ENCODE measurements at regions not wholly inside any gene's neighbourhood (a gene's known extent, or its start where the extent isn't known, plus 50 kb on each side); places are given as distances from the start of the nearest gene placed in this dataset.
"Not testable (repeated sequence)": the region's sequence is repeated elsewhere in the genome, so short reads cannot be mapped to it uniquely, and the experiment has no call there.

DNA sequence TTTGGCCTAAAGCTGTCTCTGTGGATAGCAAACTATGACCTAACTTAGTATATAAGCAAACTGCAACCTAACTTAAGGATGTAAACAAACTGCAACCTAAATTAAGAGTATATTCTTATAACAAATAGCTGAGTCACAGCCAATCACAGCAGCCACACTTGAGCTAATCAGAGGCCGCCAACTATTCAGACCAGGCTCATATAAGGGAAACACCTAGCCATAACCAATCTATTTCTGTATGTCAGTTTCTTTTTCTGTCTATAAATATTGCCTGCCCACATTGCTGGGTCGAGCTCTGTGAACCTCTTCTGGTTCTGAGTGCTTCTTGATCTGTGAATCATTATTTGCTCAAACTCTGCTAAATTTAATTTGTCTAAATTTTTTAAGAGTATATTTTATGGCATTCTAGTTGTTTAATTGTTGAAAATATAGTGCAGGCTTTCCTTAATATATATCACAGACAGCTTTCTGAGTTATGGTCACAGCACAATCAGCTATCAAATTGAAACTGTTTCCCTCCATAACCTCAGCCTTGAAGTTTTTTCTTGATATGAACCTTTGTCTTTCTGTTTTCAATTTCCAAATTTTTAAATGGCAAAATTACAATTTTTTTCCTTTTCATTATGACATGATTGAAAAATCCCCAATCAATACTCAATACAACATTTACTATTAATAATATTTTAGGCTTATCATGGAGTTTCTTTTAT is 327.1 kb upstream of the NUDT12 start:
- H3K4me3 Mint-ChIP-seq, result no peak overlapping the region
- H3K27ac Mint-ChIP-seq, result no peak overlapping the region
- peaks cover 2 to 4% of the 10 kb centered on the region in 2 donors for H3K9me3 Mint-ChIP-seq
- no peaks in the 10 kb centered on the region for H3K36me3 Mint-ChIP-seq (ENCODE audit: insufficient read depth in 2 of 2)
- H3K27me3 Mint-ChIP-seq (ENCODE audit: low read depth), result no peaks in the 10 kb centered on the region
- DNase-seq (no peak), ATAC-seq (replicated peaks in 1 of 2) (no peak)
- H3K4me1 Mint-ChIP-seq (ENCODE audit: low read depth), result no peaks in the 10 kb centered on the region

DNA sequence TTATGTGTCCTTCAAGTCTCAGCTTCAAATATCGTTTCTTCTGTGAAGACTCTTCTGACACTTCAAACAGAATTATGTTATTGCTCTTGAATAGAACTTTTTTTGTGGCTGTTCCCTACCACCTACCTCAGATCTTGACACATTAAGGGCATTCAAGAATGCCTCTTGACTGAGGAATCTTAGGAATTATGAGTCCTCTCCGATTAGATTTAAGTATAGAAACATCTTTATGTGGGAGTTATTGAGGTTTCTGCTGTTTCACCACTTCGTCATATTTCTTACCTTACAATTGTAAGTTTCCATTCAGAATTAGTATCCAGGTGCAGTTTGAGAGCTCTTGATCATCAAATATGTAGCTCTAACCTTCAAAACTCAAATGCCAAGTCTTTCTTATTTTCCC is 324.2 kb upstream of the NUDT12 start:
- Mint-ChIP-seq H3K36me3 (ENCODE audit: insufficient read depth in 2 of 2) (no peaks in the 10 kb centered on the region), H3K4me1 (ENCODE audit: low read depth) (no peaks in the 10 kb centered on the region), H3K9me3 (peaks cover 2 to 3% of the 10 kb centered on the region in 2 donors), H3K27me3 (ENCODE audit: low read depth) (no peaks in the 10 kb centered on the region), H3K27ac (no peak overlapping the region), H3K4me3 (no peak overlapping the region)
- no peak for ATAC-seq (replicated peaks in 1 of 2)
- no peak for DNase-seq

DNA sequence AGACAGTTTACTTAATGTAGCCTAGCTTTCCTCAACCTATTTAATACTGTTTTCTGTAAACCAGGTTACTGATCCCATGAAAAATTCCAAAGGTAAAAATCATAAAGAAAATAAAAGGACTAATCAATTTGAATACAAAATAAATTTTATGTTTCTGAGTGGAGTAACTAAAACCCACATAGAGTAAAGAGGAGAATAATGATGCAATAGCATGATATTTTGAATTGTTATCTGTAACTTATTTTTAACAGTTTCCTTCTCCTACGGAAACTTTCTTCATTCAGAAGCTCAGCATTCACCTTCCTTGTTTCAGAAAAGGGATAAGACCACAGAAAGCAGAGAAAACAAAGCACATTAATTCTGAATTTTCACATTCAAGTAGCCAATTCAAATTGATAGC is 320.6 kb upstream of the NUDT12 start:
- no peak overlapping the region for H3K27ac Mint-ChIP-seq
- H3K27me3 Mint-ChIP-seq (ENCODE audit: low read depth), result no peaks in the 10 kb centered on the region
- H3K9me3 Mint-ChIP-seq, result peaks cover under 1 to 5% of the 10 kb centered on the region in 2 donors
- H3K36me3 Mint-ChIP-seq (ENCODE audit: insufficient read depth in 2 of 2), result no peaks in the 10 kb centered on the region
- ATAC-seq (replicated peaks in 1 of 2) (no peak), DNase-seq (no peak)
- no peak overlapping the region for H3K4me3 Mint-ChIP-seq
- H3K4me1 Mint-ChIP-seq (ENCODE audit: low read depth), result no peaks in the 10 kb centered on the region

DNA sequence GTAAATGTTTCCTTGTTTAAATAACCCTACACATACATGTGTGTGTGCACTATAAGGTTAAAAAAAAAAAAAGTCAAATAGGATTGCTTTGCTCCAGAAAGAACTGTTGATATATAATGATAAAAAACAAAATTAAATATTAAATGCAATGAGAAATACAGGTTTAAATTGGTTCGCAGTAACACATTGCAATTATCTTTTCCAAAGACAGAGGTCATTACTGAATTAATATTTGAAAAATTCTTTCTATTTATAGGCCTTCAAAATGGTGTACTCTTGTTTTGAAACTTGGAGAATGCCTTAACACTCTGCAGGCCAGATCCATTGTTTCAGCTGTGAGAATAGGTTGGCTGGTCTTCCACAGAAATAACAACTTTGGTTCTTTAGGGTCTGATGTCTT is 319.0 kb upstream of the NUDT12 start:
- H3K36me3 Mint-ChIP-seq (ENCODE audit: insufficient read depth in 2 of 2), result no peaks in the 10 kb centered on the region
- H3K27me3 Mint-ChIP-seq (ENCODE audit: low read depth), result no peaks in the 10 kb centered on the region
- no peak overlapping the region for H3K4me3 Mint-ChIP-seq
- ATAC-seq (replicated peaks in 1 of 2) (no peak), DNase-seq (no peak)
- peaks cover 1 to 3% of the 10 kb centered on the region in 2 donors for H3K9me3 Mint-ChIP-seq
- no peak overlapping the region for H3K27ac Mint-ChIP-seq
- no peaks in the 10 kb centered on the region for H3K4me1 Mint-ChIP-seq (ENCODE audit: low read depth)

DNA sequence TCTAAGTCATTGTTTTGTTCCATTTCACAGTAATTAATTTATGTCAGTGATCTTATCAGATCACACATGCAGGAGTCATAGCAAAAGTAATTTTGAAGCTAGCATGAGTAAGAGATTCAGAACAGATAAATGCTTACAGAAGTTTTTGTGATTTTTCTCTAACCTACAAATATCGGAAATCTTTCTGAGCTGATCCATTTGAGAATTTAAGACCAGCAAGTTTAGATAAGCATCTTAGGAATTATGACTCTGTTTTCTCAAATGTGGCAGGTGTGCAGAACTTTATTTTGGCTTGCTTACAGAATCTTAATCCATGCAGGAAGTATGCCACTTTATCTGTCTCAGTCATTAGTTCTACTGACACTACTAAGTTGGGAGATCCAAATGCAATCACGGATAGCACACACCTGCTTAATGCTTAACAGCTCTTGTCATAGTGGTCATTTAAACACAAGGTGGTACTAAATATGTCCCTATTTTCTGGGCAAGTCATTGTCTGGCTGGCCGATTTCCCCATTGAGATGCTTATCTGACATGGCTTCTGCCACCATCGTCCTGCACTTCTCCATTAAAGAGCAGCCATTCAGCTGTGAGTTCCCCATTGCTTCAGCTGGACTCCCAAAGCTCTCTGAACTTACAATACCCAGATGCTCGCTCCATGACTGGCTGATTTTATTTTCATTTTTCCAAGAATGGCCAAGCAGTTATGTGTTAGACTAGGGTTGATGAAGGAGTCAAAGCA is 305.4 kb upstream of the NUDT12 start:
- no peak for ATAC-seq (replicated peaks in 1 of 2)
- Mint-ChIP-seq H3K9me3 (peaks cover 0 to 2% of the 10 kb centered on the region in 2 donors), H3K4me3 (no peak overlapping the region), H3K27me3 (ENCODE audit: low read depth) (no peaks in the 10 kb centered on the region), H3K4me1 (ENCODE audit: low read depth) (no peaks in the 10 kb centered on the region), H3K27ac (no peak overlapping the region), H3K36me3 (ENCODE audit: insufficient read depth in 2 of 2) (no peaks in the 10 kb centered on the region)
- DNase-seq, result no peak

DNA sequence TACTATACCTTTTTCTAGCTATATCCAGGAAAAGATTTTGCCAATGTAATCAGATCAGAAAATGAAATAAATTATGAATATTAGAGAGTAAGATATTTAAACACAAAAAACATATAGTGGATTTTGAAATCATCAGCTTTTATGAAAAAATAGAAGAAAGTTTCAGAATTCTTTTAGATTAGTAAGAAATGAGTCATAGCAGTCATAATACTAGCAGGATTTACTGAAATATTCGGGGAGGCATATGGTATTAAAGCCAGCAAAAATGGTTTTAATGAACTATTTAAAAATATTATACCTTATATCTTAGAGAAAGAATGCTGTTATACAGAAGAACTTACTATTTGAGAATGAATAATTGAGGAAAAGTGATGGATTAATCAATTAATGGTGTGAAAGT is 303.6 kb upstream of the NUDT12 start:
- Mint-ChIP-seq H3K4me3 (no peak overlapping the region), H3K27ac (no peak overlapping the region), H3K4me1 (ENCODE audit: low read depth) (no peaks in the 10 kb centered on the region), H3K36me3 (ENCODE audit: insufficient read depth in 2 of 2) (no peaks in the 10 kb centered on the region), H3K9me3 (peaks cover 0 to 2% of the 10 kb centered on the region in 2 donors), H3K27me3 (ENCODE audit: low read depth) (no peaks in the 10 kb centered on the region)
- DNase-seq, result no peak
- ATAC-seq (replicated peaks in 1 of 2), result no peak

DNA sequence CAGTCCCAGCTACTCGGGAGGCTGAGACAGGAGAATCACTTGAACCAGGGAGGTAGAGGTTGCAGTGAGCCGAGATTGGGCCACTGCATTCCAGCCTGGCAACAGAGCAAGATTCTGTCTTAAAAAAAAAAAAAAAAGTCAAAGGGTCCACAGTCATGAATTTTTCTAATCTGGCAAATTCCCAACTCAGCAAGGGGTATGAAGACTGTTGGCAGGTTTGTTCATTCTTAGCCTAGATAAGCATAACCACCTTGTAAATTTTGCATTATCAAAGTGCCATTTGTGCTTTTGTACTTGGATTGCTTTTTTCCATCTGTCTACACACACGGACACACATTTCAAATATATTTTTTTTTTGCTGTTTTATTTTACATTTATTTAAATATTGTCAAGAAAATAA is 299.8 kb upstream of the NUDT12 start:
- Mint-ChIP-seq H3K27me3 (ENCODE audit: low read depth) (no peaks in the 10 kb centered on the region), H3K36me3 (ENCODE audit: insufficient read depth in 2 of 2) (peaks cover 0 to 2% of the 10 kb centered on the region in 2 donors), H3K4me3 (no peak overlapping the region), H3K4me1 (ENCODE audit: low read depth) (no peaks in the 10 kb centered on the region), H3K27ac (no peak overlapping the region), H3K9me3 (peaks cover 3 to 5% of the 10 kb centered on the region in 2 donors)
- ATAC-seq (replicated peaks in 1 of 2) (no peak), DNase-seq (no peak)

DNA sequence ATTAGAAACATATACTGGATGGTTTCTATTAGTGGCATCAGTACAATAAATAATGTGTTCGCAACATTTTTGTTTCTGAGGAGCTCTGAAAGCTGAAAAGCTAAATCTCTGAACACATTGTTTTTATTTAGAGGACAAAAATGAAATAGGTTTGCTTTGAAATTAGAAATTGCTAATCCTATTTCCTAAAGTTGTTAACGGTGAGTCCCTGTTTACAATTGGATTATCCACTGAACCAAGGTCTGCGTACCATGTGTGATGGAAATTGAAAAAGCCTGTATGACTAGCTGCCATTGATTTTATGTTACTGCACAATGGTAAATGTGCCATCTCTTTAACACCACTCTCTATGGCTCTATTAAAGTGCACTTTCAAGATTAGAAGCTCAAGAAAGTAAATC is 297.7 kb upstream of the NUDT12 start:
- Mint-ChIP-seq H3K27ac (no peak overlapping the region), H3K27me3 (ENCODE audit: low read depth) (no peaks in the 10 kb centered on the region), H3K36me3 (ENCODE audit: insufficient read depth in 2 of 2) (peaks cover 0 to 2% of the 10 kb centered on the region in 2 donors), H3K9me3 (peaks cover 7 to 11% of the 10 kb centered on the region in 2 donors), H3K4me3 (no peak overlapping the region), H3K4me1 (ENCODE audit: low read depth) (no peaks in the 10 kb centered on the region)
- ATAC-seq (replicated peaks in 1 of 2) (no peak), DNase-seq (no peak)

DNA sequence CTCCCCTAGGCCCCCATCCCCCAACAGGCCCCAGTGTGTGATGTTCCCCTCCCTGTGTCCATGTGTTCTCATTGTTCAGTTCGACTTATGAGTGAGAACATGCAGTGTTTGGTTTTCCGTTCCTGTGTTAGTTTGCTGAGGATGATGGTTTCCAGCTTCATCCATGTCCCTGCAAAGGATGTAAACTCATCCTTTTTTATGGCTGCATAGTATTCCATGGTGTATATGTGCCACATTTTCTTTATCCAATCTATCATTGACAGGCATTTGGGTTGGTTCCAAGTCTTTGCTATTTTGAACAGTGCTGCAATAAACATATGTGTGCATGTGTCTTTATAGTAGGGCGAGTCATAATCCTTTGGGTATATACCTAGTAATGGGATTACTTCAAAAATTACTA is 295.8 kb upstream of the NUDT12 start:
- H3K27ac Mint-ChIP-seq, H3K9me3 Mint-ChIP-seq, H3K4me3 Mint-ChIP-seq: not testable (repeated sequence)

DNA sequence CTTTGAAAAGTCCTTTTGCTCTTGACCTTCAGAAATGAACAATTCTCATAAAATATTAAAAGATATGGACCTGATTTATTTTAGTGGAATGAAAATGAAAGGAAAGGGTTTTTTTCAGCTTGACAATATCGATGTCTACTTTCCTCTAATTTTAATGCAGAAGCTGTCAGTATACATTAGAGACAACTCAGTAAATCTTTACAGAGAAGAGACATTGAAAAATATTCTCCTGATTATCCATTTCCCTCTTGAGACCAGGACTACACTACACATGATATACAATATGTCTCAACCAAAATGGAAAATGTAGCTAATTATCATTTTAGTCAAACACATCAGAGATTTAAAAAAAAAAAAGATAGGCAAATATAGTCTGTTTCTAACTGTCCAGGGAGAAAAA is 288.5 kb upstream of the NUDT12 start:
- H3K27me3 Mint-ChIP-seq (ENCODE audit: low read depth), result no peaks in the 10 kb centered on the region

More for the DNA sequence above, 295.8 kb upstream of the NUDT12 start:
- DNase-seq; H3K27me3 Mint-ChIP-seq (ENCODE audit: low read depth); H3K36me3 Mint-ChIP-seq (ENCODE audit: insufficient read depth in 2 of 2); H3K4me1 Mint-ChIP-seq (ENCODE audit: low read depth); ATAC-seq (replicated peaks in 1 of 2): not testable (repeated sequence)

DNA sequence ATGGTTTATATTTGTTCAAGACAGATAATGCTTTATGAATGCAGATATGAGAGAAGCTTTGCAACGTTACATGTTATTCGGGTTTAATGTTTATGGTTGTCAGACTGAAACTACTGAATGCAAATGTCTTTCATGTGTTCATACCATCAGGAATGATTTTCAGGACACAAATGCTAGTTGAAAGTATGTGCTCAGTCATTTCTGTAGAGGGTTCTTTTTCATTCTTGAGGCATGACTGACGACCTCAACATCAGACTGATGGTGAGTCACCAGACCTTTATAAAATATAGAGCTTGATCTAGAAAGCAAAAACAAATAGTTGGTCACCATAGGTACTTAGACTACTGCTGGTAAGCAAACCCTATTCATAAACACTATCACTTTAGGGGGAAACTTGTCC is 287.3 kb upstream of the NUDT12 start:
- ATAC-seq (replicated peaks in 1 of 2) (no peak), DNase-seq (no peak)
- Mint-ChIP-seq H3K9me3 (peaks cover 3 to 4% of the 10 kb centered on the region in 2 donors), H3K27ac (no peak overlapping the region), H3K4me3 (no peak overlapping the region), H3K4me1 (ENCODE audit: low read depth) (no peaks in the 10 kb centered on the region), H3K36me3 (ENCODE audit: insufficient read depth in 2 of 2) (no peaks in the 10 kb centered on the region), H3K27me3 (ENCODE audit: low read depth) (no peaks in the 10 kb centered on the region)

More for the DNA sequence above, 288.5 kb upstream of the NUDT12 start:
- ATAC-seq (replicated peaks in 1 of 2) (no peak), DNase-seq (no peak)
- Mint-ChIP-seq H3K9me3 (peaks cover 4 to 5% of the 10 kb centered on the region in 2 donors), H3K4me1 (ENCODE audit: low read depth) (no peaks in the 10 kb centered on the region), H3K27ac (no peak overlapping the region), H3K36me3 (ENCODE audit: insufficient read depth in 2 of 2) (no peaks in the 10 kb centered on the region), H3K4me3 (no peak overlapping the region)

DNA sequence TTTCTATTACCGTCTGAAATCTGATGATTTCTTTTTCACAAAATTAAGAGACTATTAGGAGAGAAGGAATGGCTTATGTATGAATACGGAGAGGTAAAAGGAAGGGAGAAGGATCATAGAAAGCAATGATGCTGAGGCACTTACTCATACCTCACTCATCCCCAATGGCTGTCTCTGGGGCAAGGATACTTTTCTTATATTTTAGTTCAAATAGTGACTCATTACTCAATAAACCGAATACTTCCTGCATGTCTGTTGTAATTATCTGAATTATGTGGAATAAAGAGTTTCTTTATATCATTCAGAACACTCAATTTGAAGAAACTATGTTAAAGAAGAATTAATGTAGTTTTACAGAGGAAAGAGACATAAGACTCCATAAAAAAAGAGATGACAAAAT is 284.5 kb upstream of the NUDT12 start:
- Mint-ChIP-seq H3K27ac (no peak overlapping the region), H3K9me3 (peaks cover 5 to 6% of the 10 kb centered on the region in 2 donors), H3K4me1 (ENCODE audit: low read depth) (no peaks in the 10 kb centered on the region), H3K36me3 (ENCODE audit: insufficient read depth in 2 of 2) (no peaks in the 10 kb centered on the region), H3K27me3 (ENCODE audit: low read depth) (no peaks in the 10 kb centered on the region), H3K4me3 (no peak overlapping the region)
- DNase-seq, result no peak
- ATAC-seq (replicated peaks in 1 of 2), result no peak

DNA sequence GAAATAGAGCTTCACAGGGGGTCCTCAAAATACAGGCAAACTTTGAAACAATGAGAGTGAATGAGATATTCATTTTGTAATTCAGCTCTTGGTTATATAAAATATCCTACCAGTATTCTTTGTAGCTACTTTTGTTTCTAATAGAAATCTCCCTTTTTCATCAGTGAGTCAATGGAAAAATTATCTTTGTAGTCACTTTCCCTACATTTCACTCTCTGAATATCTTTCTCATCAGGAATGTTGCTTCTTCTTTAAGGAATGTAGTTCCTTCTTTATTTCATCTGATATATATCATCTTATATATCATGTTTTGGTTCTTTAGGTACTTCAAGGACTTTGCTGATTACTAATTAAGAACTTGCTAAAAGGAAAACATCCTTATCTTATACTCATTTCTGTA is 280.3 kb upstream of the NUDT12 start:
- peaks cover 3 to 6% of the 10 kb centered on the region in 2 donors for H3K9me3 Mint-ChIP-seq
- ATAC-seq (replicated peaks in 1 of 2) (no peak), DNase-seq (no peak)
- H3K36me3 Mint-ChIP-seq (ENCODE audit: insufficient read depth in 2 of 2), result no peaks in the 10 kb centered on the region
- no peak overlapping the region for H3K4me3 Mint-ChIP-seq
- H3K27me3 Mint-ChIP-seq (ENCODE audit: low read depth), result no peaks in the 10 kb centered on the region
- H3K4me1 Mint-ChIP-seq (ENCODE audit: low read depth), result no peaks in the 10 kb centered on the region
- no peak overlapping the region for H3K27ac Mint-ChIP-seq

DNA sequence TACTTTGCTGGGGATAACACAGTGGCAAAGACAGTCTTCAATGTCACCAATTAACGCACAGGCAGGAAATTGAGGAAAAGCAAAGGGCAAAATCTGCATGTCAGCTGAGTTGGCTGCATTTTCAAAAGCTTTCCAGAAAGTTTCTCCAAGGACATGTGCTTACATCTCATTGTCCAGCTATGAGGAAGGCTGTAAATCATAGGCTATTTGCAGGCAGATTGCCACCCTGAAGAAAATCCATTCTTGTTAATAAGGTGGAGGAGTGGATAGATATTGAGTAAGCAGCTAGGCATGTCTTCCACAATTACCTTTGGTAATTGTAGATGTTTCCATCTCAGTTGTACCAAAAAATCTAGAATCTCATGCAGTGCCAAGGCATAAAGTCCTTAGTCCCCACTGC is 278.0 kb upstream of the NUDT12 start:
- no peaks in the 10 kb centered on the region for H3K4me1 Mint-ChIP-seq (ENCODE audit: low read depth)
- no peak overlapping the region for H3K27ac Mint-ChIP-seq
- H3K4me3 Mint-ChIP-seq, result no peak overlapping the region
- no peaks in the 10 kb centered on the region for H3K27me3 Mint-ChIP-seq (ENCODE audit: low read depth)
- no peaks in the 10 kb centered on the region for H3K36me3 Mint-ChIP-seq (ENCODE audit: insufficient read depth in 2 of 2)
- peaks cover 5 to 9% of the 10 kb centered on the region in 2 donors for H3K9me3 Mint-ChIP-seq
- DNase-seq (no peak), ATAC-seq (replicated peaks in 1 of 2) (no peak)

Measured in activated T-cell treated with anti-CD3 and anti-CD28 coated beads, Interleukin-2, amount 50 U/mL, for 72 hours (primary cell).